ENCODE measurements at regions not wholly inside any gene's neighbourhood (a gene's known extent, or its start where the extent isn't known, plus 50 kb on each side); places are given as distances from the start of the nearest gene placed in this dataset.

DNA sequence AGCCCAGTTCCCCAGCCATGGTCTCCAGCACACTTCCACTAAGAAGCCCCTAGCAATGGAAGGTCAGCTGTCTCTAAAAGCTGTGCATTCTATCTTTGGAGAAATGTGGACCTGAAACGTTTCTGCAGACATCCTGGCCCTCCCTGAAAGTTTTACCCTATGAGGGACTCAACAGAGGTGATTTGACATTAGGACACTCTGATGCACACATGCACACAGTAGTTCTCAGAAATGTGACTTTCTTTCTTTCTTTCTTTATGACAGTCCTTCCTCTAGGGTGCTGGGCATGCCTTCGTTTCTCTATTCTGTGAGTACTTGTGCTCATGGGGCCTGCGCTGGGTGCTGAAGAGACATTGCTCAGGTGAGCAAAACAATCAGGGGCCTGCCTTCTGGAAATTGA is 857.3 kb downstream of the RNF144A start:
- DNase-seq: no peak

DNA sequence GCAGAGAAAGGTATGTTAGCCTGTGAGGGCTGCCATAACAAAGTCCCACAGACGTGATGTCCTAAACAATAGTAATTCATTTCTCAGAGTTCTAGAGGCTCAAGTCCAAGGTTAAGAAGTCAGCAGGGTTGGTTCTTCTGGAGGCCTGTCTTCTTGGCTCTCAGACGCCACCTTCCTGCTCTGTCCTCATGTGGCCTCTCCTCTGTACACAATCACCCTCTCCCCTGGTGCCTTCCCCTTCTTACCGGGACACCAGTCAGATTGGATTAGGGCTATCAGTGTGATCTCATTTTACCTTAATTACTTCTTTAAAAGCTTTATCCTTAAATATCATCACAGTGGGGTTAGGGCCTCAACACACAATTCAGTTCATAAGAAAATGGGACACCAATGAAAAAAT is 860.5 kb downstream of the RNF144A start:
- no peak for DNase-seq

DNA sequence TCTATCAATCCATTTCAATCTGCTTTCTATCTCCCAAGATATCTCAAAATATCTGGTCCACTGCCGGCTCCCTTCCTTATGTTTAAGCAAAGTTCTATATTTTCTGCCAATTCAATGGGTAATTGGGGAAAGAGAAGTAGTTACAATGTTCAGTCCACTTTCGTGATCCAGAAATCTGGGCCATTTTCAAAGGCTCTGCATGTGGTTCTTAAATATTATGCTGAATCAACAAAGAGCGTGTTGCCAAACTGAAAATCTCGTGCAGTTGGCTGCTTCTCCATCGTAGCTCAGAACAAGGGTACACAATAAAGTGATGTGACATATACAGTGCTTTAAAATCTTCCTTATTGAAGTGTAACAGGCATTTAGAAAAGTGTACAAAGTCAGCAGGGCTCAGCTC is 863.1 kb downstream of the RNF144A start:
- no peak for DNase-seq

DNA sequence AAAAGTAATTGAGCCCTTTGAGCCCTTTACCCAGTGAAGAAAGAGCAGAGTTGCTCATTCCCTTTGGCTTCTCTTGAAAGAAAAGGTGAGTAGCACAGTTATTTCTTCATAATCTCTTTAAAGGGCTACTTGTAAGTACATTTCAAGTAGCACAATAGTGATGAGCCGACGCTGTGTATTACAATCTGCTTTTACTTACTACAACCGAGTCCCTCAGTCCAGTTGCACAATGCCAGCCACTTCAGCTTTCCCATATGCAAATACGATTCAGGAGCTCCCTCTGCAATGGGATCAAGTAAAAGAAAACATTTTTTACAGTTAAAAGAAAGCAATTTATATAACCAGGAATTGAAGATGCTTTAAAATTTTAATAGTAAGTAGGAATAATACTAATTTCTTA is 868.5 kb downstream of the RNF144A start:
- no peak for DNase-seq

DNA sequence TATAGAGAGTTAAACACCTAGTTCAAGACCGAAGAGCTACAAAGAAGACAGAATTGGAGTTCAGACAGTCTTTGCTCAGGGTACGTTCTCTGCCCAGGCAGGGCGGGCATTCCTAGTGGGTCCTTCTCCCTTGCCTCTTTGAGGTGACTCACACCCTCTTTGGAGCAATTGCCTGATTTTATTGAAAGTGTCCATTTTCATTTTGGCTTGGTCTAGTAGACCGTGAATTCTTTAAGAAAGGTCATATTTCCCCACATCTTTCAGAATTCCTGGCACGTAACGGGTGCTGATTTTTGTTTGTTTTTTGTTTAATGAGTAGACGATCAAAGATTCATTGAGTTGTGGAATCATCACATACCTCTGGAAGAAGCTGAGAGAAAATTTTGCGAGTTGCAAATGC is 871.5 kb downstream of the RNF144A start:
- no peak for DNase-seq

DNA sequence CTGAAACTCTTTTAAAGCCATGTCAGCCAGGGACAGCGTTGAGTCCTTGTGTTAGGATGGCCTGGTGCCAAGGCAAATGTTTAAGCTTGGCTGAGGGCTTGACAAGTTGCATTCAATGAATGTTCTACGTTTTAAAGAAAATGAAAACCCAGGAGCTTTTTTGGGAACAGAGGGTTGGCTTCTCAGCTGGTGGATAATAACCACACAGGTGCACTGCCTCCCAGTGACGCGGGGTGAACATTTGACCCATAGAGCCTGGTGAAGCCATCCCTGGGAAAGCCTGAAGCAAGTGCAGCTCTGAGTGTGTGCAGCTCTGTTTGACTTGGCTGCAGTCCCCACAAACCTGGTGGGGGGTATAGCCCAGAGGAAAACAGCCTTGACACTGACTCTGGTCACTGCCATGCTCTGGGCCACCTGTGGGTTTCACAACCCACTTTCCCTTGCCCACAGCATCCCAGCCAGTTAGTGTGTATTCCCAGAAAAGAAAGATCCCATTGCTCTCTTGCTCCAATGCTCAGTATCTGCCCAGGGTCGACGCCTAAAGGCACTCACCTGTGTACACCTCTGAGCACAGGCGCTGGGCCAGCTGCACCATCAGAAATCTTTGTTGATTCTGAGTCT is 874.9 kb downstream of the RNF144A start:
- no peak for DNase-seq

DNA sequence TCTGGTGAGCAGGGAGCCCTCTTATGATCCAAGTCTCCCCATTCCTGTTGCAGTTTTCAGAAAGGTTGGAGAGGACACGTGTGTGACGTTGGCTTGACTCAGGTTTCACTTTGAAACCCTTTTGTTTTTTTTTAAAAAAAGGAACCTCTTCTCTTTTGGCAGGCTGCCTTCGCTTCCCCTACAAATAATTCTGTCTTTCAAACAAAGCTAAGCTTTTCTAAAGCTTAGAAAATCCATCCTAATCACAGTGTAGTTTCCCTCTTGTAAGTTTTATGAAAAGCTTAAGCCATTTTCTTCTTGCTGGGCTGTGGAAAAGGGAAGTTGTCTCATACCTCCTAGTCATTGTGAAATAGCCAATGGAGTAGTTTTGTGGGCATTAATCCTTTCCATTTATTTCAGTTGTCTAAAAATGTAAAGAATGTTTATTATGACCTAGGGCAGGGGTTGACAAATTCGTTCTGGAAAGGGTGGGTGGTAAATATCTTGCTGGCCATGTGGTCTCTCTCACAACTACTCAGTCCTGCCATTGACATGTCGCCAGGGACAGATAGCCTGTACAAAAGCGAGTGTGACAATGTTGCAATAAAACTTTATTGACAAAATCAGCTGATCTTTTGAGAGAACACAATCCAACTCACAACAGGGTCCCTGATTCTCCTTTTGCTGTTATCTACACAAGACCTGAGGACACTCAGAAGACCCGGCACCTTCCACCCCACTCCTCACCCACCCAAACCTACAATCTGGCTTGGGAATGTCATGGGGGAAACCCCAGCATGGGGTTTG is 878.8 kb downstream of the RNF144A start:
- no peak for DNase-seq

DNA sequence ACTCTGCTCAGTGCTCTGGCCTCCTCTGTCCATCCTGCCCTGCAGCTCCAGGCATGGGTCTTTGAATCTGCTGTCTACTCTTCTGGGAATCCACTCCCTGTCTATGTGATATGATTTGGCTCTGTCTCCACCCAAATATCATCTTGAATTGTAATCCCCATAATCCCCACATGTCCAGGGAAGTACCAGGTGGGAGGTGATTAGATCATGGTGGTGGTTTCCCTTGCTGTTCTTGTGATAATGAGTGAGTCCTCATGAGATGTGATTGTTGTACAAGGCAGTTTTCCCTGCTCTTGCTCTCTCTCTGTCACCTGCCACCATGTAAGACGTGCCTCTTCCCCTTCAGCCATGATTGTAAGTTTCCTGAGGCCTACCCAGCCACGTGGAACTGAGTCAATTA is 881.8 kb upstream of the ID2 start:
- DNase-seq: no peak

DNA sequence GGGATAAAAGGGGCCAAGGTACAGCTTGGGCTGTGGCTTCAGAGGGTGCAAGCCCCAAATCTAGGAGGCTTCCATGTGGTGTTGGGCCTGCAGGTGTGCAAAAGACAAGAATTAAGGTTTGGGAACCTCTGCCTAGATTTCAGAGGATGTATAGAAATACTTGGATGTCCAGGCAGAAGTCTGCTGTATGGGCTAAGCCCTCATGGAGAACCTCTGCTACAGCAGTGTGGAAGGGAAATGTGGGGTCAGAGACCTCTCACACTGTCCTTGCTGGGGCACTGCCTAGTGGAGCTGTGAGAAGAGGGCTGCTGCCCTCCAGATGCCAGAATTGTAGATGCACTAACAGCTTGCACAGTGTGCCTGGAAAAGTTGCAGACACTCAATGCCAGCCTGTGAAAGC is 880.6 kb upstream of the ID2 start:
- DNase-seq: no peak

DNA sequence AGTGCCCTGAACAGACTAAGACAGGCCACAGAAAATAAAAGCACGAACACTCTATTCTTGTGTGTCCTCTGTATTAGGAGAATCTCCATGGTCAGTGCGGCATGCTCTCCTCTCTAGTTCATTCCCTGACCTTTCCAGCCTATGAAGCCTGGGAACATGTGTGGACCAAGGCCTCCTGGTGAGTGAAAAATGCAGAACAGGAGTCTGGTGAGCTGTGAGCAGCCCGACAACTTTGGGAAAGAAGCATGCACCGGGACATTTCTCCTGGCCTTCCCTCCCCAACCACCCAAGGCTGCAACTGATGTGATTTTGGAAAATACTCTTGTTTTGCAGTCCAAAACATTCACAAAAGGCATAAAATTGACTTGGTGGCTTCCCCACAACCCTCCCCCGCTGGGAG is 878.3 kb upstream of the ID2 start:
- DNase-seq: no peak

DNA sequence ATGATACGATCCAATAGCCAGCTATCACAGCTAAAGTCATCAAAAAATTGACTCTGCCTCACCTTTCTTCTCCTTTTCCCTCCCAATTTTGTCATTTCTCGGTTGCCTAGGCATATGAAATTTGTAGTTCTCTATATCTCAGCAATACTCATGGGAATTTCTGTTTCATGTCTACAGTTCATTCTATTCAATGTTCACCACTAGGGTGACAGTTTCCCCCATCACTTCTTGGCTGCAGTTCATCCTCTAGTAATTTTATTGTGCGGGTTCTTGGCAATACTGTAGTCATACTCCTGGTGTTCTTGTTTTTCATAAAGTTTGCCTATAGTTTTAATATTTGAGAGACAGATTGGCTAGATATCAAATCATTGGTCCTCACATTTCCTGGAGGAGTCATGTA is 872.2 kb upstream of the ID2 start:
- no peak for DNase-seq

DNA sequence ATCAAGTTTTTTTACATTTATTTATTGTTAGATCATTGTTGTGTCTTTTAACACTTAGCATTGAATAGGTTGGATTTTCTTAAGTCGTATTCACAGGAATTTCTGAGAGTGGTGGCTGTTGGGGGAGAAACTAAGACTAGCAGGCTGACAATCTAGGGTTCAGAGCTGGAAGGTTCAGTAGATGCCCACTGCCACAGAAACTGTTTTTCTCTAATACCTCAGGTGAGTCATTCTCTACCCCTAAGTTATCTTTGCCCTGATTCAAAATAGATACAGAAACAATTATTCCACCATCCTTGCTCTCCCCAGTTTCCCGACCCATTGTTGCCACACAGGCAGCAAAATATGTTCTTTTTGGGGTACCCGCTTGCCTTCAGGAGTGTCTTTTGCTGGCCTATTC is 870.8 kb upstream of the ID2 start:
- DNase-seq: no peak

DNA sequence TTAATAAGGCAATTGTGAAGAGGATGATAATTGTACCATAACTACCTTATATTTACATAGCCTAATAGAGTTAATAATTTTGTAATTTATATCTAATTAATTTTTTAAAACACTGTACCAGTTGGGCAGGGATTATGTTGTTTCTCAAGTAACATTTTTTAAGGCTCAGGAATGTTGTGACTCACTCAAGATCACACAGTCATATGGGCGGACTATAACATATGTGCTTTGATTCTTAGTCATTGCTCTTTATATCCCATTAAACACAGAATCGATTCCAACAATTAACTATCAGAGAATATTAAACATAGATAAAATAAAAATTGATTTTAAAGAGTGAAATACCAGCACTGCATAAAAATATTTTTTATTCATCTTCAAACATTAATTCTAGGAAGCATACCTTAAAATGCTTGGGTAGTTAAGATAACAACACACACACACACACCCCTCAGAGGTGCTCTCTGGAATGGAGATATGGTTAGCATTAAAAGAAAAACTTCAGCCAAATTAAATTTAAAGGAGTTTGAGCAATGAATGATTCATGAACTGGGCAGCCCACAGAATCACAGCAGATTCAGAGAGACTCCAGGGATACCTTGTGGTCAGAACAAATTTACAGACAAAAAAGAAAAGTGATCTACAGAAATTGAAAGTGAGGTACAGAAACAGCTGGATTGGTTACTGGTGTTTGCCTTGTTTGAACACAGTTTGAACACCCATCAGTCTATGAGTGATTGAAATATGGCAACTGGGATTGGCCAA is 869.4 kb upstream of the ID2 start:
- no peak for DNase-seq

DNA sequence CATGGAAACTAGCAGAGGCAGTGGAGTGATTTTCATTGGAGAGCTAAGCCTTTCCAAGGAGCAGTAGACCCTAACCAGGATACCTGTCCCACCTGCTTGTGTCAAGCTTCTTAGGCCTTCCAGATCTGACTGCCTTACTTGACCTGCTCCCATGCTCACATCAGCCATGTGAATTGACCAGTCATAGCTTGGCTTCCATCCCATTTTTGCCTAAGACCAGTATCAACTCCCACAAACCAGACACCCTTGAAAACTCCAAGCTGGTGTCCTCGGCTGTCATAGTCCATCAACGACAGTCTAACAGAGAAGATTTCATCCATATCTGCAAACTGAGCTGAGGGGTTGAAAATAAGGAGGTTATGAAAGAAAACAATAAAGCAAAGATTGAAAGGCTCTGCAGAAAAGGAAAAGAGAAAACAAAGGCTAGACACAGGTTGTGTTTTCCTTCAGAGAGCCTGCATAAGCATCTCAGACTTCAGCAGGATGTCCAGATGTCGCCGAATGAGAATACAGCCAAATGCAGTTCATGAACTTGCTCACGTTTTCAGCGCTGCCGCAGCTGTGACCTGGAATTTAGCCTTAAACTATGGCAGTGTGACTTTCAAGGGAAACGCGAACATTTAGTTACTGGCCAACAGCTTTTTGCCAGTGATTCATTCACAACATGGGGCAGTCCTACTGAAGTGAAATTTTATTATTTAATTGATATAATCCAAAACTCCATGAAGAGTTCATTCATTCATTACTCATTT is 868.1 kb upstream of the ID2 start:
- DNase-seq: no peak

DNA sequence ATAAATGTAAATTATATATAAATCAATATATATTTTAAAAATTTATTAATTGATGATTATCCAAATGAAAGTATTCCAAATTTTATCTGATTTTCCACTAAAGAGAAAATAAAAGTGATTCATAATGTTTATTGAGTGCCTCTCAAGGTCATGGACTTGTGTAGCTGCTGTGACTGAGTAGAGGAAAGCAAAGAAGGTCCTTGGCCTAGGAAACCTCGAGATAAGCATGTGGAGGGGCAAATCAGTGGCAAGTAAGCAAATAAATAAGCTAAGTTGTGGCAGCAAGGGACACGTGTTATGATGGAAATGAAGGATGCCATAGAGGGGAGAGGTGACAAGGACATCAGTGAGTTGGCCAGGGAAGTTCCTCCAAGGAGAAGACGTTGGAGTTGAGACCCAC is 866.1 kb upstream of the ID2 start:
- DNase-seq: no peak

DNA sequence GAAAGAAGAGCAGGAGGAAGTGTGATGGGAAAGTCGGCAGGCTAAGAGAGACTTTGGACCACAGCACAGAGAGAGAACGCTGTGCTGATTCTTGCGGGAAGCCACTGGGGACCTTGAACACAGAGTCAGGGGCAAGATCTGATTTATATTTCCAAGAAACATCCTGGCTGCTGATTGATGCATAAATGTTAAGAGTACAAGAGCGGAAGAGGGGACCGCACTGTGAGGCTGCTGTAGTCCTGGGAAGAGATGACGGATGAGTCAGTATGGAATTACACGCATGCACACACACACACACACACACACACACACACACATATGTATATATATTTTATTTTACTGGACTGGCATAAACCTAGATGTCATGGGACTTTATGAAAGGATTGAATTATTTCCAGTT is 865.6 kb upstream of the ID2 start:
- no peak for DNase-seq

DNA sequence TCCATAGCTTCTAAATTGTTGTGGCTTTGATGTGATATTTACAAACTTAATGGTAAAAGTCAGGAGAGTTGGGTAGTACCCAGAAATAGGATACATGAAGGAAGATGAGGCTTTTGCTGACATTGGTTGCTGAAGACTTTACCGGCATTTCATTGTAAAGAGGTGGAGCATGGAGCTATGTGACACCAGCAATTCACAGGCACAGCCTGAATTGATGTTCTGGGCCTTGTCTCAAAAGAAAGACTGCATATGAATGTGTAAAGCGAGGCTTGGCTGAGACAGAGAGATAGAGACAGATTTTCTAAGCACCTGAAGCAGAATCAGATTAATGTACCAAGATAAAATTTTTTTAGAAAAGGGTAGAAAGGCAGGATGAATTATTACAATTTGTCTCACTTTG is 864.9 kb upstream of the ID2 start:
- no peak for DNase-seq

DNA sequence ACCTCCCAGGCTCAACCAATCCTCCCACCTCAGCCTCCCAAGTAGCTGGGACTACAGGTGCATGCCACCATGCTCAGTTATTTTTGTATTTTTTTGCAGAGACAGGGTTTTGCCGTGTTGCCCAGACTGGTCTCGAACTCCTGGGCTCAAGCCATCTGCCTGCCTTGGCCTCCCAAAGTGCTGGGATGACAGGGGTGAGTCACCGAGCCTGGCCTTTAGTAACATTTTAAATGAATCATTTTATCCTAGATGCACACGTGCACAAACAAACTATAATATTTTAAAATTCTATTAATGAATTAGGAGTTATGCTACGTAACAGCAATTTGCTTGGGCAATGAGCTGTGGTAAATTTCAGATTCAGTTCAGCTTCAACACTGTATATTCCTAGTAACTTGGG is 862.5 kb upstream of the ID2 start:
- DNase-seq: no peak

DNA sequence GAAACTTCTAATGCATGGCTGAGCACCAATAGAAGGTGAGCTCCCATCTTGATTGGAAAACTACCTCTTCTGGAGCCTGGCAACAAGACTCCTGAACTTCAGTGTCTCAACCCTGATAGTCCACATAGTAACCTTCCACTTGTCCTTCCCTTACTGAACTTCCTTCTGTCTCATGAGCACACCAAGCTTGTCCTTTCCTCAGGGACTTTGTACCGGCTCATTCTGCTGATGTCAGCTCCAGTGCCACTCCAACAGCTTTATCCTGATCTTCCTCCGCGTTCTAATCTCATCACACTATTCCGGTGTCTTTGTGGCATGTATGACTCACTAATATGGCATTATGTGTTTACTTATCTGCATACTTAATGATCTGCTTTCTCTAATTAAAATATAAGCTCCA is 862.0 kb upstream of the ID2 start:
- no peak for DNase-seq

DNA sequence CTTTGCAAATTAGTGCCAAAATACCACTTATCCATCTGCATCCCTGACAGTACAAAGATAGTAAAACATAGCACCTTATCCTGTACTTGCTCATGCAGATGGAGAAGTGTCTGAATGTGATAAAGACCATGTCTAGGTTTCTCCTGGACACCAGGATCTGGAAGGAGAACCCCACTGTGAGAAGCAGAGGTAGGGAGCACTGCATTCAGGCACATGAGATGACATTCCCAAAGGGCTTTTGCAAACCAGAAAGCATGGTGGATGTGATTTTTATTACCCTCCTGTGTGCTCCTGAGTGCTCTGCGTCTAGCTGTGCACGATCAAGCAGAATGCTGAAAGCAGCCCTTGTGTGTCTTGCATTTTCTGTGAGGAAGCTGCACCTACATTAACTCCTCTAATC is 857.6 kb upstream of the ID2 start:
- DNase-seq: no peak

DNA sequence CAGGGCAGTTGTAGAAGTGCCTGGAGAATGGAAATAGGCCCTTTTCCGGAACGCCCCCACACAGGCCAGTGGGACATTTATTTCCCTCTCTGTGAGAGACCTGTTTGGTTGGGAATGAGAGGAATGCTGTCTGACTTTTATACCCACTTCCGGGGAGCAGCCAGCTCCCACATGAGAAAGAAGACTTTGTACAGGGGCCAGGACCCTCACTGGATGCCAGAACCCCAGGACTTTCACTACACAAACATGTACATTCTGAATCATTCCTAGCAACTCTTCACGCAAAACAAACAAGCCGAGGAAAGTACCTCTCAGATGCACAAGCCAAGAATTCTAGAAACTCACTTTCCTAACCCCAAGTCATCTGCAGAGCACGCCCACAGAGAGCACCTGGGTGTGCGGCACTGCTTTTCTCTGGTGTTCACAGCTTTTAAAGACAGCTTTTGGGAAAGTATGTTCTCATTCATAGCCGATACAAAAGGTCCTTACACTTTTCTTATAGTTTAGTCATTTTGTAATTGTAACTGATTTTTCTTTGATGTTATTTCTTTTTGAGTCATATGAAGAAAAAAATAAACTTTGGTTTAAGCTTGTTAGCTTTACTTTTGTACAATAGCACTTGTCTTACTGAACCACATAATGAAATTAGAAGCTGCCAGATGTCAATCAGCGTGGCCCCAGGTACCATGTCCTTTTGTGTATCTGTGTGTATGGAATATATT is 856.1 kb upstream of the ID2 start:
- no peak for DNase-seq

DNA sequence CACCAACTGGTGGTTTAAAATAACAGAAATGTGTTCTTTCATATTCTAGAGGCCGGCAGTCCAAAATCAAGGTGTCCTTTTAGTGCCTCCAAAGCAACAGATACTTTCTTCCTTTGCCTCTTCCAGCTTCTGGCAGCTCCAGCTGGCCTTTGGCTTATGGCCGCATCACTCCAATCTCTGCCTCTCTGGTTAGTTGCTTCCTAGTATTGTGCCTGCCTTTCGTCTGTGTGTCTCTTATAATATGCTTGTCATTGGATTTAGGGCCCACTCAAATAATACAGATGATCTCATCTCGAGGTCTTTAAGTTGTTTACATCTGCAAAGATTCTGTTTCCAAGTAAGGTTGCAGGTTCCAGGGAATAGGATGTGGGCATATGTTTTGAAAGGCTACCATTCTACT is 855.2 kb upstream of the ID2 start:
- no peak for DNase-seq

DNA sequence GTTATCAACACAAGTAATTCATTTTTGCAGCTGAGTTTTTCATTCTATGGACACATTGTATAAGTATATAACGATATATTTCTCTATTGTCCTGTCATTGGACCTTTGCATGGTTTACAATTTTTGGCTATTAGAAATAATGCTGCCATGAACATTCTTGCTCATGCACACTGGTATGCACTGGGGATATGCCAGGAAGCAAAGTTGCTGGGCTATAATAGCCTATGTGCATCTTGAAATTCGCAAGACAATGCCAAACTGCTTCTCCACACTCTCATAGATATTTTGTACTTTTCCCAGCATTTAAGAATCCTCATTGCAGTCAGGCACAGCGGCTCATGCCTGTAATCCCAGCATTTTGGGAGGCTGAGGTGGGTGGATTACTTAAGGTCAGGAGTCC is 852.6 kb upstream of the ID2 start:
- no peak for DNase-seq

Data from GOT3 (cell line).